Endothelial cell (in vitro differentiated cells): ENCODE measurements at regions not wholly inside any gene's neighbourhood (a gene's known extent, or its start where the extent isn't known, plus 50 kb on each side); places are given as distances from the start of the nearest gene placed in this dataset.

Source experiments
- DNase-seq: peaks from one replicate; pipeline ENCODE4 v3.0.0; 2021; ENCODE audit warnings: low spot score
- H3K27ac Mint-ChIP-seq: one replicate; pipeline ENCODE4 v1.8.0; 2021; ENCODE audit warnings: mixed read lengths, inconsistent platforms; ENCODE audit not compliant: unreplicated experiment
- H3K27me3 Mint-ChIP-seq: one replicate; pipeline ENCODE4 v1.8.0; 2021; ENCODE audit warnings: mild to moderate bottlenecking, moderate library complexity, mixed read lengths, inconsistent platforms; ENCODE audit not compliant: unreplicated experiment
- H3K36me3 Mint-ChIP-seq: one replicate; pipeline ENCODE4 v1.8.0; 2021; ENCODE audit warnings: mild to moderate bottlenecking, low read depth, mixed read lengths, inconsistent platforms; ENCODE audit not compliant: unreplicated experiment
- H3K4me1 Mint-ChIP-seq: one replicate; pipeline ENCODE4 v1.8.0; 2021; ENCODE audit warnings: mild to moderate bottlenecking, mixed read lengths, inconsistent platforms; ENCODE audit not compliant: unreplicated experiment
- H3K4me3 Mint-ChIP-seq: one replicate; pipeline ENCODE4 v1.8.0; 2021; ENCODE audit warnings: mild to moderate bottlenecking, mixed read lengths, inconsistent platforms; ENCODE audit not compliant: unreplicated experiment
- H3K9me3 Mint-ChIP-seq: one replicate; pipeline ENCODE4 v1.8.0; 2021; ENCODE audit warnings: mixed read lengths, inconsistent platforms; ENCODE audit not compliant: unreplicated experiment
- CTCF ChIP-seq: fragments of 200-600 bp; sonication (generic); IDR thresholded peaks from one replicate; pipeline ENCODE4 v1.5.0; 2021; ENCODE audit warnings: antibody characterized with exemption; ENCODE audit not compliant: unreplicated experiment

GRCh38 chr3:151999936-152000335, 126.5 kb downstream of the SUCNR1 start:
- DNase-seq = no peak
- H3K36me3 Mint-ChIP-seq = no peaks in the 10 kb centered on the region
- H3K9me3 Mint-ChIP-seq = no peaks in the 10 kb centered on the region
- no peaks in the 10 kb centered on the region for H3K27me3 Mint-ChIP-seq
- TF ChIP-seq CTCF = no peak
- H3K4me1 Mint-ChIP-seq = no peaks in the 10 kb centered on the region
- no peak overlapping the region for H3K27ac Mint-ChIP-seq
- H3K4me3 Mint-ChIP-seq = no peak overlapping the region

GRCh38 chr3:152011812-152012735, 138.6 kb downstream of the SUCNR1 start:
- H3K4me1 Mint-ChIP-seq = no peaks in the 10 kb centered on the region
- no peaks in the 10 kb centered on the region for H3K36me3 Mint-ChIP-seq
- peaks cover 1% of the 10 kb centered on the region for H3K27me3 Mint-ChIP-seq
- DNase-seq = no peak
- no peak overlapping the region for H3K4me3 Mint-ChIP-seq
- no peak overlapping the region for H3K27ac Mint-ChIP-seq
- no peak for TF ChIP-seq CTCF
- H3K9me3 Mint-ChIP-seq = no peaks in the 10 kb centered on the region

GRCh38 chr3:152019508-152019907, 146.1 kb downstream of the SUCNR1 start:
- no peak for DNase-seq
- no peak for TF ChIP-seq CTCF
- Mint-ChIP-seq H3K4me3 (no peak overlapping the region), H3K27ac (no peak overlapping the region), H3K27me3 (no peaks in the 10 kb centered on the region), H3K36me3 (no peaks in the 10 kb centered on the region), H3K4me1 (no peaks in the 10 kb centered on the region), H3K9me3 (no peaks in the 10 kb centered on the region)

- TF ChIP-seq CTCF = no peak
- no peak overlapping the region for H3K27ac Mint-ChIP-seq
- DNase-seq = no peak
- no peaks in the 10 kb centered on the region for H3K36me3 Mint-ChIP-seq
- no peaks in the 10 kb centered on the region for H3K9me3 Mint-ChIP-seq
- H3K4me3 Mint-ChIP-seq = no peak overlapping the region
- H3K27me3 Mint-ChIP-seq = no peaks in the 10 kb centered on the region
- no peaks in the 10 kb centered on the region for H3K4me1 Mint-ChIP-seq
Observed at GRCh38 chr3:152021951-152022461, 148.6 kb downstream of the SUCNR1 start.

GRCh38 chr3:152026033-152026556, 152.7 kb downstream of the SUCNR1 start:
- H3K36me3 Mint-ChIP-seq = no peaks in the 10 kb centered on the region
- H3K27ac Mint-ChIP-seq = no peak overlapping the region
- no peak for TF ChIP-seq CTCF
- no peaks in the 10 kb centered on the region for H3K27me3 Mint-ChIP-seq
- no peak for DNase-seq
- H3K4me3 Mint-ChIP-seq = no peak overlapping the region
- H3K4me1 Mint-ChIP-seq = no peaks in the 10 kb centered on the region
- no peaks in the 10 kb centered on the region for H3K9me3 Mint-ChIP-seq
